ENCODE measurements at regions not wholly inside any gene's neighbourhood (a gene's known extent, or its start where the extent isn't known, plus 50 kb on each side); places are given as distances from the start of the nearest gene placed in this dataset.

GRCh38 chr1:10867138-10867721 lies 70.8 kb upstream of the CASZ1 start:
- ChIA-PET POLR2A (no interaction called here), SMC1A (ENCODE audit: uncharacterized antibody, unreplicated experiment) (interaction anchor here (0.6 kb wide), 1 partner anchor 372 kb away, joined by 3 read pairs; no protein-coding TSS in a partner anchor), RAD21 (ENCODE audit: unreplicated experiment) (interaction anchor here (0.6 to 2.2 kb wide), 3 partner anchors 348 to 372 kb away, joined by 3 to 9 read pairs (median 5); no protein-coding TSS in a partner anchor), CTCF (interaction anchor here (1.2 to 4.5 kb wide), 5 partner anchors 175 to 370 kb away, joined by 3 to 29 read pairs (median 6); no protein-coding TSS in a partner anchor)
- BruUV-seq (replicated peaks), result no TSS peak
- FAIRE-seq, result no peak
- intact Hi-C loops (cut with micrococcal nuclease; ENCODE audit: unreplicated experiment) (loop anchor here (2.0 kb wide), 2 partner anchors 174 to 352 kb away; no protein-coding TSS in a partner anchor), in situ Hi-C loops (cut with MboI) (loop anchor here (10.0 kb wide), 1 partner anchor 432 kb away; the partner anchor contains the start of gene CENPS)
- WGBS (ENCODE audit: insufficient coverage, insufficient replicate concordance, low lambda C conversion rate, missing lambda C conversion rate), result under 1% methylated on average over 25 of the region's 54 CpGs
- Histone ChIP-seq H3K79me2 (ENCODE audit: control insufficient read depth, insufficient read depth, low read length) (no peaks in the 10 kb centered on the region), H4K20me1 (ENCODE audit: control insufficient read depth, insufficient read depth) (no peaks in the 10 kb centered on the region), H3K27ac (ENCODE audit: control insufficient read depth, insufficient read depth) (no peak overlapping the region), H2AFZ (ENCODE audit: control insufficient read depth, low read depth, low read length) (peak overlapping the region; percentile 54), H3K4me3 (peak overlapping the region; percentile 20; the same call in 1 of the 2 replicates), H3K9me3 (replicated peaks; ENCODE audit: control insufficient read depth, insufficient read depth, low read length) (no peaks in the 10 kb centered on the region), H3K36me3 (ENCODE audit: control insufficient read depth in 2 of 2, insufficient read depth in 2 of 2, low read length in 1 of 2) (no peaks in the 10 kb centered on the region), H3K9ac (ENCODE audit: control insufficient read depth, insufficient read depth, low read length) (no peak overlapping the region), H3K27me3 (replicated peaks in 1 of 2; ENCODE audit: control insufficient read depth in 2 of 2, insufficient read depth in 2 of 2, low read length in 1 of 2) (peaks cover 2 to 6% of the 10 kb centered on the region in 2 experiments; a peak in 3 of 4 replicates), H3K4me2 (ENCODE audit: control insufficient read depth, insufficient read depth) (peak overlapping the region; percentile 3; the same call in 1 of the 2 replicates), H3K4me1 (ENCODE audit: control insufficient read depth, insufficient read depth, low read length) (0 out of 2 replicates have a peak, but pooled peaks cover 5% of the 10 kb centered on the region)
- DNase-seq (ENCODE audit: low read depth, low spot score), result no peak
- ATAC-seq, result peak; percentile 96
- TF ChIP-seq BCLAF1 (IDR thresholded peaks at IDR 0.05) (no peak), SMC3 (IDR thresholded peaks at IDR 0.05; ENCODE audit: borderline replicate concordance, low read length) (peak; percentile 14; the same call in 1 of the 2 replicates), RAD21 (IDR thresholded peaks at IDR 0.05; ENCODE audit: insufficient read depth, low read depth, low read length) (peak; percentile 67), POU2F2 (IDR thresholded peaks at IDR 0.05; ENCODE audit: borderline replicate concordance, low read depth, low read length) (peak; percentile 58; the same call in 1 of the 3 replicates), IKZF1 (conservative IDR thresholded peaks at IDR 0.05) (peak; percentile 20; the same call in 1 of the 2 replicates), NKRF (conservative IDR thresholded peaks at IDR 0.05) (no peak), SREBF1 (IDR thresholded peaks at IDR 0.05; ENCODE audit: low read length) (no peak), RELB (IDR thresholded peaks at IDR 0.05; ENCODE audit: low read depth) (no peak), SMAD1 (IDR thresholded peaks at IDR 0.05; ENCODE audit: low read depth, partially characterized antibody) (no peak), NR2C2 (IDR thresholded peaks at IDR 0.05; ENCODE audit: borderline replicate concordance, control insufficient read depth, insufficient read length, low read depth) (no peak), SPI1 (IDR thresholded peaks at IDR 0.05; ENCODE audit: borderline replicate concordance, insufficient read depth, low read depth, low read length) (no peak), EGR1 (IDR thresholded peaks at IDR 0.05; ENCODE audit: borderline replicate concordance in 1 of 2, low read depth in 2 of 2, low read length in 2 of 2) (peak in 1 of 2 experiments; percentile 48; a peak in 1 of 3 replicates), GATAD2B (conservative IDR thresholded peaks at IDR 0.05; ENCODE audit: low read depth) (peak; percentile 50; the same call in 1 of the 2 replicates), IRF3 (IDR thresholded peaks at IDR 0.05) (no peak), NFIC (IDR thresholded peaks at IDR 0.05; ENCODE audit: low read depth, low read length) (no peak)

Measured in GM12878 (cell line).